MM.1S (cell line): ENCODE measurements at regions not wholly inside any gene's neighbourhood (a gene's known extent, or its start where the extent isn't known, plus 50 kb on each side); places are given as distances from the start of the nearest gene placed in this dataset.

Experiments
- DNase-seq: peaks from one replicate; pipeline ENCODE4 v3.0.0-alpha.2; 2015
- H2AFZ ChIP-seq: fragments of 300-600 bp; sonication (generic); 2 replicates; pipeline ENCODE4 v1.6.0; 2016; ENCODE audit warnings: antibody characterized with exemption, low read length
- H3F3A ChIP-seq: fragments of 300-600 bp; sonication (generic); 2 replicates; pipeline ENCODE4 v1.6.1; 2016; ENCODE audit warnings: mild to moderate bottlenecking, antibody characterized with exemption, low read length, moderate library complexity, mixed read lengths; ENCODE audit not compliant: insufficient read depth
- H3K27ac ChIP-seq: fragments of 300-600 bp; sonication (generic); 2 replicates; pipeline ENCODE4 v1.5.1; 2016; ENCODE audit warnings: mild to moderate bottlenecking, low read length
- H3K27me3 ChIP-seq: fragments of 300-600 bp; sonication (generic); replicated peaks from 2 replicates; pipeline ENCODE4 v1.6.0; 2016; ENCODE audit warnings: low read length; ENCODE audit not compliant: insufficient read depth
- H3K36me3 ChIP-seq: fragments of 300-600 bp; sonication (generic); replicated peaks from 2 replicates; pipeline ENCODE4 v1.6.1; 2016; ENCODE audit warnings: mild to moderate bottlenecking, low read length, mixed read lengths; ENCODE audit not compliant: insufficient read depth
- H3K4me1 ChIP-seq: fragments of 300-600 bp; sonication (generic); 2 replicates; pipeline ENCODE4 v1.6.1; 2016; ENCODE audit warnings: low read length, mixed read lengths
- H3K4me2 ChIP-seq: fragments of 300-600 bp; sonication (generic); 2 replicates; pipeline ENCODE4 v1.6.0; 2016; ENCODE audit warnings: low read depth, low read length
- H3K4me3 ChIP-seq: fragments of 300-600 bp; sonication (generic); 2 replicates; pipeline ENCODE4 v1.5.1; 2016; ENCODE audit warnings: low read length, mixed read lengths
- H3K79me2 ChIP-seq: fragments of 300-600 bp; sonication (generic); 2 replicates; pipeline ENCODE4 v1.6.1; 2016; ENCODE audit warnings: mixed run types, low read length, mixed read lengths
- H3K9ac ChIP-seq: fragments of 300-600 bp; sonication (generic); 2 replicates; pipeline ENCODE4 v1.6.1; 2016; ENCODE audit warnings: low read length, mixed read lengths
- H3K9me2 ChIP-seq: fragments of 300-600 bp; sonication (generic); replicated peaks from 2 replicates; pipeline ENCODE4 v1.6.1; 2016; ENCODE audit warnings: mild to moderate bottlenecking, low read length, mixed read lengths; ENCODE audit not compliant: insufficient read depth
- H3K9me3 ChIP-seq: fragments of 300-600 bp; sonication (generic); replicated peaks from 2 replicates; pipeline ENCODE4 v1.6.1; 2016; ENCODE audit warnings: mild to moderate bottlenecking, low read length, mixed read lengths; ENCODE audit not compliant: insufficient read depth
- H4K20me1 ChIP-seq: fragments of 300-600 bp; sonication (generic); 2 replicates; pipeline ENCODE4 v1.6.1; 2016; ENCODE audit warnings: mild to moderate bottlenecking, low read length, moderate library complexity, mixed read lengths; ENCODE audit not compliant: insufficient read depth
- CTCF ChIP-seq: fragments of 300-600 bp; sonication (generic); IDR thresholded peaks from 2 replicates; pipeline ENCODE4 v1.5.1; 2016; ENCODE audit warnings: antibody characterized with exemption, low read length, mixed read lengths
- EZH2 ChIP-seq: fragments of 300-600 bp; sonication (generic); optimal IDR thresholded peaks from 2 replicates; pipeline ENCODE3; 2017; ENCODE audit warnings: low read depth, mild to moderate bottlenecking, antibody characterized with exemption, low read length, mixed read lengths
- EZH2phosphoT487 ChIP-seq: fragments of 300-600 bp; sonication (generic); IDR thresholded peaks from 2 replicates; pipeline ENCODE4 v1.6.1; 2018; ENCODE audit warnings: antibody characterized with exemption, low read length

- Histone ChIP-seq H3K9ac (no peak overlapping the region), H3K4me3 (no peak overlapping the region), H4K20me1 (no peaks in the 10 kb centered on the region), H3K9me2 (no peaks in the 10 kb centered on the region), H3K36me3 (no peaks in the 10 kb centered on the region), H3F3A (no peaks in the 10 kb centered on the region), H3K4me1 (no peaks in the 10 kb centered on the region), H3K9me3 (no peaks in the 10 kb centered on the region), H3K27ac (no peak overlapping the region), H3K79me2 (no peaks in the 10 kb centered on the region), H2AFZ (no peak overlapping the region), H3K27me3 (no peaks in the 10 kb centered on the region), H3K4me2 (no peak overlapping the region)
- TF ChIP-seq EZH2 (no peak), CTCF (no peak), EZH2phosphoT487 (no peak)
- no peak for DNase-seq
Measured at GRCh38 chr3:923161-923910, 169.5 kb upstream of the CNTN6 start.

- no peaks in the 10 kb centered on the region for H3K9me3 ChIP-seq
- no peak overlapping the region for H2AFZ ChIP-seq
- no peak overlapping the region for H3K27ac ChIP-seq
- H3K27me3 ChIP-seq = no peaks in the 10 kb centered on the region
- no peak overlapping the region for H3K4me2 ChIP-seq
- TF ChIP-seq EZH2 = no peak
- TF ChIP-seq EZH2phosphoT487 = no peak
- no peak for TF ChIP-seq CTCF
- no peak overlapping the region for H3K9ac ChIP-seq
- H3K4me3 ChIP-seq = no peak overlapping the region
- DNase-seq = no peak
- no peaks in the 10 kb centered on the region for H3F3A ChIP-seq
- no peaks in the 10 kb centered on the region for H3K36me3 ChIP-seq
- H3K79me2 ChIP-seq = no peaks in the 10 kb centered on the region
- no peaks in the 10 kb centered on the region for H4K20me1 ChIP-seq
- no peaks in the 10 kb centered on the region for H3K9me2 ChIP-seq
- no peaks in the 10 kb centered on the region for H3K4me1 ChIP-seq
Measured at GRCh38 chr3:930866-931265, 162.0 kb upstream of the CNTN6 start.

GRCh38 chr3:933326-933725 lies 159.5 kb upstream of the CNTN6 start:
- H3K79me2 ChIP-seq = no peaks in the 10 kb centered on the region
- H3F3A ChIP-seq = no peaks in the 10 kb centered on the region
- H3K36me3 ChIP-seq = no peaks in the 10 kb centered on the region
- no peak overlapping the region for H3K27ac ChIP-seq
- H2AFZ ChIP-seq = no peak overlapping the region
- no peaks in the 10 kb centered on the region for H3K27me3 ChIP-seq
- no peaks in the 10 kb centered on the region for H4K20me1 ChIP-seq
- no peaks in the 10 kb centered on the region for H3K4me1 ChIP-seq
- DNase-seq = no peak
- H3K9me2 ChIP-seq = no peaks in the 10 kb centered on the region
- H3K9ac ChIP-seq = no peak overlapping the region
- TF ChIP-seq EZH2phosphoT487 = no peak
- no peak for TF ChIP-seq CTCF
- TF ChIP-seq EZH2 = no peak
- no peak overlapping the region for H3K4me3 ChIP-seq
- H3K9me3 ChIP-seq = no peaks in the 10 kb centered on the region
- H3K4me2 ChIP-seq = no peak overlapping the region
